Activated CD4-positive, alpha-beta T cell treated with anti-CD3 and anti-CD28 coated beads, Interleukin-2, Interleukin-4, amounts not matched to agents 100 ng/mL and 50 ng/mL, durations not matched to agents 16 hours and 8 hours (primary cell): ENCODE measurements at regions not wholly inside any gene's neighbourhood (a gene's known extent, or its start where the extent isn't known, plus 50 kb on each side); places are given as distances from the start of the nearest gene placed in this dataset.
"Not testable (repeated sequence)": the region's sequence is repeated elsewhere in the genome, so short reads cannot be mapped to it uniquely, and the experiment has no call there.

ENCODE experiments used
- DNase-seq: peaks from one replicate; pipeline ENCODE4 v3.0.0-alpha.2; 2020; ENCODE audit warnings: low spot score

- DNase-seq: no peak
These were observed 943.1 kb upstream of the WWC1 start for GRCh38 chr5:167348251-167348926.

- no peak for DNase-seq
These were observed 942.5 kb upstream of the WWC1 start for GRCh38 chr5:167348980-167349379.

GRCh38 chr5:167351316-167351715 is 940.1 kb upstream of the WWC1 start:
- DNase-seq: no peak

GRCh38 chr5:167352801-167353200 is 938.6 kb upstream of the WWC1 start:
- DNase-seq: no peak

GRCh38 chr5:167355346-167355745 is 936.1 kb upstream of the WWC1 start:
- no peak for DNase-seq

DNA sequence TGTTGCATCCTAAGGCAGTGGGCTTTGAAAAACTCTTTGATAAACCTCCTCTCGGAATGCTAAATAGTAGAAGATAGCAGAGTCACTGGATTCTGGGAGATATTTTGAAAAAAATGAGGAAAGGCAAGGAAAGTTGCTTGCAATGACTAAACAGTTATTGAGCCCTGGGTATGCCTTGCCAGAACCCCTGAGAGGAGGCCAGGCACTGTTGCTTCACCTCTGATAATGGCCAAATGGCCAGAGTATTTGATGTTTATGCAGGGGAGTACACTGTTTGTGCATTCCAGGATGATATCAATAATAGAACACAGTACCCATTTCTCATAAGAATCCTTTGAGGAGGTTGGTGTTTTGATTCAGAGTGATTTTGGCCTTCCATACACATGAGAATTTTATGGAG is 935.1 kb upstream of the WWC1 start:
- no peak for DNase-seq

DNA sequence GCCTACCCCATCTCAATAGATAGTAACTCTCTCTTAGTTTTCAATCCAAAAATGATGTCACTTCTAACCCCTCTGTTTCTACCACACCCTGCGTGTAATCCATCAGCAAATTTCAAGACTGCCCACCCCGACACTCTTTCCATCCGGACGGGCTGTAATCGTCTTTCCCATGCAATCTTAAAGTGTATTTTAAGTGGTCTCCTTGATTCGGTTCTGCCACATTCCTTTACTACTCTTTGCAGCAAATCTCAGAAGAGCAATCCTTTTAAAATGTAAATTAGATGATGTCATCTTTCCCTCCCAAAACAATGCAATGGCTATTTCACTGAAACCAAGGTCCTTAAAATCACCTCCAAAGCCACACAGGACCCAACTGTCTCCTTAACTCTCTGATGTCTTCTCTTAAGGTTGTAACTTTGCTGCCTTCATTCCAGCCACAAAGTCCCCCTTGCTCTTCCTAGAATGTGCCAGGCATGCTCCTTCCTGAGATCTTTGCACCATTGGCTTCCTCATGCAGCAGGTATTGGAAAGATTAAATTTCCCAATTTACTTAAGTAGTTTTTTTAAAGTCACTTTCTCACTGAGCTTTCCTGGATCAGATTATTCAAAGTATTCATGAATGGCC is 932.5 kb upstream of the WWC1 start:
- DNase-seq: no peak

GRCh38 chr5:167361795-167362194 is 929.6 kb upstream of the WWC1 start:
- no peak for DNase-seq

DNA sequence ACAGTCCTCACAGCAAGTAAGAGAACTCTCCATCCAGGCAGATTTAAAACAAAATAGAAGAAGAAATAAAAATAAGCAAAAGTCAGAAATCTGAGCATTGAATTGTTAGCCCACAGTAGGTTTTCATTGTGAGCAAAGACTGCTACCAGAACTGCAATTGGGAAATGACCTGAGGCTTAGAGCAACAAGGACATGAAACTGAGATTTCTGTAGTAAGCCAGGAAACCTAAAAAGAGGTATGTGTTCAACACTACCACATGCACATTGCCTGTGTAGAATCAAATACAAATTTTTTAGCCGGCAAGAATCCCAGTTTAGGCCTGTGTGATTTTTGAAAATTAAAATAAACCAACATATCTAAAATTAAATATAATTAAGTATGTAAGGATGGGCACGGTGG is 928.4 kb upstream of the WWC1 start:
- DNase-seq: no peak

- no peak for DNase-seq
These were observed 916.3 kb upstream of the WWC1 start for GRCh38 chr5:167375125-167375524.

GRCh38 chr5:167378894-167379723 is 912.3 kb upstream of the WWC1 start:
- no peak for DNase-seq

- no peak for DNase-seq
These were observed 910.0 kb upstream of the WWC1 start for GRCh38 chr5:167381457-167381856.

- DNase-seq: no peak
These were observed 901.9 kb upstream of the WWC1 start for GRCh38 chr5:167389537-167389936.

- DNase-seq: not testable (repeated sequence)
These were observed 900.2 kb upstream of the WWC1 start for GRCh38 chr5:167391286-167391685.

DNA sequence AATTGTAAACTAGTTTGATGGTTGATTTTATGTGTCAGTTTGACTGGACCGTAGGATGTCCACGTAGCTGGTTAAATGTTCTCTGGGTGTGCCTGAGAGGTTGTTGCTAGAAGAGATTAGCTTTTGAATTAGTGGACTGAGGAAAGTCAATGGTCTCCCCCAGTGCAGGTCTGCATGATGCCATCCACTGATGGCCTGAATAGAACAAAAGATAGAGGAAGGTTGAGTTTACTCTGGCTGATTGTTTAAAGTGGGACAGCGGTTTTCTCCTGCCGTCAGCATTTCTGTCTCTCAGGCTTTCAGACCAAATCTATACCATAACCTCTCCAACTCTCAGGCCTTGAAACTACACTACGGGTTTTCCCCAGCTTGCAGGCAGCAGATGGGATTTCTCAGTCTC is 899.2 kb upstream of the WWC1 start:
- DNase-seq: no peak

GRCh38 chr5:167393358-167393757 is 898.1 kb upstream of the WWC1 start:
- no peak for DNase-seq

GRCh38 chr5:167402671-167403070 is 888.8 kb upstream of the WWC1 start:
- no peak for DNase-seq

DNA sequence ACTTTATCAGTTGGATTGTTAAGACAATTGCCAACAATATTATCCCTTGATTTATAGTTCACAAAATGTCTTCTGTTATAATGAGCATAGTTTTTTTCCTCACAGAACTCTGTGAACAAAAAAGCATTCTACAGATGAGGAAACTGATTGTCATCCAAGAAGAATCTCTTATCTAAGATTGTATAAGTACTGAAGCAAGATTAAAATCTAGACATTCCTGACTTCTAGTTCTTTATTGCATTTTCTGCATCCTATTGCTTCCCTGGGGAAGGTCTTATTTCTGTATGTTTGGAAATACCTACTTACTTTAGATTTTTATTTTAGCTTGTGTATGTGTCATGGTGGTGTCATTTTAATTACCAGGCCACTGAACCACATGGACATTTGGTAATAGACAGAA is 884.9 kb upstream of the WWC1 start:
- no peak for DNase-seq

- DNase-seq: no peak
These were observed 878.9 kb upstream of the WWC1 start for GRCh38 chr5:167412556-167412955.

DNA sequence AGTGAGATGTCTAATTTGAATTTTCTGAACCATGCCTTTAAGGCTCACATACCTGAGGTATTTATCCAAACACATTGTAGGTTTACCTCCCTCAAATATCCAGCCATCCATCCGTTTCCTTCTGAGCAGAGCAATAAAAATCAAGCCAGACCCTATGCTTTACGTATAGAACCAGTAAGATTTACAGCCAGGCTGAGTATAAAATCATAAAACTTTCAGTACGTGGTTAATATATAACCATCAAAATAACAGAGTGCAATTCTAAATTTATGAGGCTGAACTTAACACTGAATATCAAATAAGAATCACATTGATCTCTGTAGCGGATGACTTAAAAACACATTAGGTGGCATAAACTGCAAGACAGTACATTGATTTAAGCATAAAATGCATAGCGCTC is 877.9 kb upstream of the WWC1 start:
- DNase-seq: no peak

- no peak for DNase-seq
These were observed 876.8 kb upstream of the WWC1 start for GRCh38 chr5:167414611-167415010.

DNA sequence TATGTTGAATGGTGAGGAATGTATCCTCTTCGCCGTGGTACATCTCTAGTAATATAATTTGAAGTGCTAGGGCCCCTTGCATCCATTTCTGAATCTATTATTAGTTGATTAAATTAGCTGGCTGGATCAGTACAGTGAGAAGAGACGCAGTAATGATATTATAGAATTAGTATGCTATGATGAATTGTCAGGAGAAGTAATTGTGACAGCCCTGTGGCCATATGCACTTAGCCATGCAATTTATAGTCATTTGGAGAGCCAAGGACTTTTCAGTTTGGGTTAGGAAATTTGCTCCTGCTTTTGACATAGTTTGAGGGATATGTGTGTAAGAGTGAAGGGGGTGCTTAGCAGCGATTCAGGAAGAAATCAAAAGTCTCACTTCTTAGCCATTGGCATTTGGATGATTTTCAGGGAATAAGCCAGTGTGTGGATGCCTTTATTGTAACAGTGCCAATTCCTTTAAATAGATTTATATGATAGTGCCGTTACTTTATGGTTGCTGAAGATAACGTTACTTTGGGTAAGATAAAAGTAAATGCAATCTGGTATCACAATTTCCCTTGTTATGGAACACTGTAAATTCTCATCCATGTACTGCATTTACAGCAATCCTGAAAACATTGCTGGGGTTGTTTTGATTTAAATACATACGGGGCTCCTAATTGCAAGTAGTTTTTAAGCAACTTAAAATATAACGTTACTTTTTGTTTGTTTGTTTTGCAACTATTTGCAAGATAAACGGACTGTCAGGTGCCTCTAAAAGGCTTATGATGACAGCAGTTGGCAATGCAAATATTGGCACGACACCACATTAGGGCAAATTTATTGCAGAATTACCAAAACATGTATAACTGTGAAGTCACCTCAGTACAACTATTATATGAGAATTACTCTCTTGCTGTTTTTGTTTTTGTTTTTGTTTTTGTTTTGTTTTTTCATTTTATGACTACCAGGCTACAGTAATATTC is 875.4 kb upstream of the WWC1 start:
- no peak for DNase-seq
